Skeletal muscle satellite cell (primary cell): ENCODE measurements at regions not wholly inside any gene's neighbourhood (a gene's known extent, or its start where the extent isn't known, plus 50 kb on each side); places are given as distances from the start of the nearest gene placed in this dataset.

ENCODE experiments used
- H3K27me3 ChIP-seq: 2 replicates; pipeline ENCODE4 v1.7.0; 2013; ENCODE audit warnings: low read length; ENCODE audit not compliant: control insufficient read depth, insufficient read depth
- H3K36me3 ChIP-seq: 2 replicates; pipeline ENCODE4 v1.7.0; 2013; ENCODE audit warnings: mild to moderate bottlenecking, control low read depth, low read length; ENCODE audit not compliant: insufficient read depth
- H3K4me1 ChIP-seq: 2 replicates; pipeline ENCODE4 v1.7.0; 2013; ENCODE audit warnings: low read length; ENCODE audit not compliant: control insufficient read depth, insufficient read depth
- H3K4me2 ChIP-seq: 2 replicates; pipeline ENCODE4 v1.7.0; 2013; ENCODE audit warnings: mild to moderate bottlenecking, low read length
- H3K4me3 ChIP-seq: 2 replicates; pipeline ENCODE4 v1.7.0; 2013; ENCODE audit warnings: low read length
- H3K9ac ChIP-seq: 2 replicates; pipeline ENCODE4 v1.7.0; 2013; ENCODE audit warnings: mild to moderate bottlenecking, low read depth, low read length, moderate library complexity
- H3K9me3 ChIP-seq: replicated peaks from 2 replicates; pipeline ENCODE4 v1.7.0; 2013; ENCODE audit warnings: mild to moderate bottlenecking, control low read depth, low read length

DNA sequence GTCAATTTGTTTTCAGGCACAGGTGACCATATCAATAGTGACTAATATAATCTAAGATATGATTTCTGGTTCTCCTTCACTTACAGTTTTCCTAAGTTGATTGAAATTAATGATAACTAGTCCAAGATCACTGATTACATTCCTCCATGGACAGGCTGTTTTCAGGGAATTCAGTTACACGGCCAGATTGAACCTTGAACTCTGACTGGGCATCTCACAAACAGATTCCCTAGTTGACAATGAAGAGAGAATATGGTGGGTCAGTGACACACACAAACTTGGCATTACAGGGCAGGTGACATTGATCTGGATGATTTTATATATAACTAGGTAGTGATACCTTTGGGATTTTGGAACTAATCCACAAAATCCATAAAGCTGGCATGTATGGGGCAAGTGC lies 110.2 kb upstream of the EGR2 start:
- Histone ChIP-seq H3K4me2 (no peak overlapping the region), H3K4me1 (no peaks in the 10 kb centered on the region), H3K9me3 (no peaks in the 10 kb centered on the region), H3K27me3 (no peaks in the 10 kb centered on the region), H3K36me3 (no peaks in the 10 kb centered on the region), H3K9ac (no peak overlapping the region), H3K4me3 (no peak overlapping the region)

DNA sequence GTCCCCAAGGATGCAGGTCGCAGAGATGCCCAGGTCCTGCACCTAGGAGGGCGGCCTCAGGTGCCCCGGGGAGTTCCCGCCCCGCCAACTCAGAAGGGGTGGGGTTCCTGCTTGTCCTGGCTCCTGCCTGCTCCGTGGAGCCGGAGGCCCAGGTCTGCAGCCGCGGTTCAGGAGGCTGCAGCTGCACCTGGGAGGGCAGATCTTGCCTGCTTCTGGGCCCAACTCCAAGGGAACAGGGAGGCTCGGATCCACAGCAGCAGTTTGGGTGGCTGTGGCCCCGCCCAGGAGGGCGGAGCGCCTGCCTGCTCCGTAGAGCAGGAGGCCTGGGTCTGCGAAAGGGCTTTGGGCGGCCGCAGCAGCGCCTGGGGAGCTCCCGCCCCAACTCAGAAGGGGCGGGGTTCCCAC lies 108.2 kb upstream of the EGR2 start:
- Histone ChIP-seq H3K4me3 (no peak overlapping the region), H3K4me2 (no peak overlapping the region), H3K36me3 (no peaks in the 10 kb centered on the region), H3K9ac (no peak overlapping the region), H3K9me3 (no peaks in the 10 kb centered on the region), H3K4me1 (no peaks in the 10 kb centered on the region), H3K27me3 (no peaks in the 10 kb centered on the region)

DNA sequence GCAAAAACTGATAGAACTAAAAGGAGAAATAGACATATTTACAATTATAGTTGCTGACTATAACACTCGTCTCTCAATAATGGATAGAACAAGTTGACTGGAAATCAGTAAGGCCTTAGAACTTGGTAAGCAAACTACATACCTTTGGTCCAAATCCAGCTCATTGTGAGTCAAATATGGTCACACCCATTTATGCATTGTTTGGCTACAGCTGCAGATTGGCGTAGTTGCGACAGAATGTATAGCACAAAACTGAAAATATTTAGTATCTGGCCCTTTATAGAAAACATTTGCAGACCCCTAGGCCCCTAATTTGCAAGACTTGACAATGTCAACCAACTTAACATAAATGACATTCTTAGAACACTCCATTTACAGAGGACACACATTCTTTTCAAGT lies 103.6 kb upstream of the EGR2 start:
- Histone ChIP-seq H3K4me2 (no peak overlapping the region), H3K36me3 (no peaks in the 10 kb centered on the region), H3K4me3 (no peak overlapping the region)

DNA sequence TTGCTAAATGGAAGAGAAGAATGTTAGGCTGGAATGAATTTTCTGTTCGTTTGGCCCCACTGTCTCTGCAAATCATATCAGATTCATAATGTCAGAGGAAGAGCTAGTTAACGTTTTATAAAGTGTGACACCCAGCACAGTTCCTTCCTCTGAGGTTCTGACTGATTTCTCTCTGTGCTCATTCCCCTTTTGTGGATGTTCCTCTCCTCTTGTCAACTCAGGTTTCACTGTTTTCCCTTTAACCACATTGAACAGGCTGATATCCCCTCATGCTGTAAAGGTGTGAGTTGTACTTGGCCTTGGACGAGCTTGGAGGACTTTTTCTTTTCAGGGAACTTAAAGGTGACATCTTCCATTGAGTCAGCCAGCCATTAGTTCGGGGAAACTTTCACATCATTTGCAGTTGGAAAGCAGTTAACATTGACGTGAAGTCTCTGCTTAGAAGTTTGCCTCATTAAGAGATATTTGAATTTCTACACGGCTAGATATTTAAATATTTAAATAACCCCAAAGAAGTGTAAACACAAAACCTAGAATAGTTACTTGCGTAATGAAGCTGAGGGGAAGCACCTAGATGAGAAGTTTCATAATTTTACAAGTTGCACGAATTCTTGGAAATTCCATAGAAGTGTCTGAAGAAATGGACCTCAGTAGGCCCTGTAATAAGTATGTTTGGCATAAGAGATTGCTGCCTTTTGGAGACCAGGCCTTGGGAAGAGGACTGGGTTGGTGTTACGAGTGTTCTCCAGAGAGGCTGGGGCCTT lies 101.5 kb upstream of the EGR2 start:
- Histone ChIP-seq H3K9me3 (no peaks in the 10 kb centered on the region), H3K36me3 (no peaks in the 10 kb centered on the region), H3K4me2 (no peak overlapping the region), H3K4me3 (no peak overlapping the region), H3K9ac (no peak overlapping the region), H3K27me3 (no peaks in the 10 kb centered on the region), H3K4me1 (peaks cover 15% of the 10 kb centered on the region)

More for the DNA sequence above, 103.6 kb upstream of the EGR2 start:
- H3K4me1 ChIP-seq: peaks cover 15% of the 10 kb centered on the region
- H3K9ac ChIP-seq: no peak overlapping the region
- no peaks in the 10 kb centered on the region for H3K9me3 ChIP-seq
- H3K27me3 ChIP-seq: no peaks in the 10 kb centered on the region

DNA sequence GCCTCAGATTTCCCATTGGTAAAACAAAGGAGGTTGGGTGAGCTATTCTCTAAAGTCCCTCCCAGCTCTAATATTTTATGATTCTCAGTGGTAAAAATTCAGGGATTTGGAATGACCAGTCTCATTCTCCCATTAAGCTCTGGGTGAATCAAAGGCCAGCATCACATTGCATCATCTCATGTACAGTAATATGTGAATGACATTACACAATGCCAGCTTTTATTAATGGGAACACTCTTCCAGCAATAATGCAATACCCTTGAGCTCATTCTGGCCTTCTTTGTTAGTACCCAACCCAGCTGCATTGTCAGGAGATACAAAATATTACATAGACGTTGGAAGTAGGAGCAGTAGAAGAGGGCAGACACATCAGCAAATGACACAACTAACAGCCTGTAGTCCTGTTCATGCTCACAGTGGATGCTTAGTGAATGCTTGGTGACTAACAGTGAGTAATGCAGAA lies 100.0 kb upstream of the EGR2 start:
- no peak overlapping the region for H3K4me2 ChIP-seq
- H3K9me3 ChIP-seq: no peaks in the 10 kb centered on the region
- no peaks in the 10 kb centered on the region for H3K36me3 ChIP-seq
- H3K27me3 ChIP-seq: no peaks in the 10 kb centered on the region
- no peak overlapping the region for H3K4me3 ChIP-seq
- peaks cover 15% of the 10 kb centered on the region for H3K4me1 ChIP-seq
- H3K9ac ChIP-seq: no peak overlapping the region

DNA sequence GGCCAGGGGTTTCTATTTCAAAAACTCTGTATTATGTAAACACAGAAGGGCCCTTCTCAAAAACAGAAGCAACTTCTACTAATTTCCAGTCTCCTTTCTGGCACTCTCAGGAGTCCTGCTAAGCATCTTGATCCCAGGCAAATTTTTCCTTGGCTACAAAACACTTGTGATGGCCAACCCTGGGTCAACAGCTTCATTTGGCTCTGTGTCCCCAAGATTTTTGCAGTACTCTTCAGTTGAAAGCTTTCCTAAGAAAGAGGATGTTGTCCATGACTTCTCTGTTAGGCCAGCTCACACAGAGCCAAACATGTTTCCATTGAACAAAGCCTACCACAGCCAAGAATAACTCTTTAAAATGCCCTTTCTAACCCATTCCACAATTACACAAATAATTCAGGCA lies 99.0 kb upstream of the EGR2 start:
- H3K27me3 ChIP-seq: no peaks in the 10 kb centered on the region
- H3K9me3 ChIP-seq: no peaks in the 10 kb centered on the region
- H3K4me1 ChIP-seq: peaks cover 15% of the 10 kb centered on the region
- no peaks in the 10 kb centered on the region for H3K36me3 ChIP-seq
- H3K9ac ChIP-seq: no peak overlapping the region
- H3K4me2 ChIP-seq: no peak overlapping the region
- no peak overlapping the region for H3K4me3 ChIP-seq

DNA sequence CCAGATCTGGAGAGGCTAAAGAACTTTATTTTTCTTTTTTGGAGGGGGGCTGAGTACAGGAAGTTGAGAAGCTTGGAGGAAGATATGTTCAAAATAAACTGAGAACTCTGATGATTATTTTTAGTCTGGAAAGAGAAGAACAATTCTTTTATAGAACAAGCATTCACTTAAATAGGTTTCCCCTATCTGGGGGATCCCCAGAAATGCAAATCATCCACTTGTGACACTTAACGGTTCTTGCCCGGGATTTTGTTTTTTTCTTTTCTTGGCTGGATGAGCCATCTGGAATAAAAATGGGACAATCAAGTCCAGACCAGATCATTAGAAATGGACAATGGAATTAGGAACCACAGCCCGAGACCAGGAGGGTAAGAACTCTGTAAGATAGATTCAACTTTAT lies 95.9 kb upstream of the EGR2 start:
- Histone ChIP-seq H3K4me1 (peaks cover 15% of the 10 kb centered on the region), H3K9me3 (no peaks in the 10 kb centered on the region), H3K27me3 (no peaks in the 10 kb centered on the region), H3K9ac (no peak overlapping the region), H3K4me3 (no peak overlapping the region), H3K4me2 (no peak overlapping the region), H3K36me3 (no peaks in the 10 kb centered on the region)

DNA sequence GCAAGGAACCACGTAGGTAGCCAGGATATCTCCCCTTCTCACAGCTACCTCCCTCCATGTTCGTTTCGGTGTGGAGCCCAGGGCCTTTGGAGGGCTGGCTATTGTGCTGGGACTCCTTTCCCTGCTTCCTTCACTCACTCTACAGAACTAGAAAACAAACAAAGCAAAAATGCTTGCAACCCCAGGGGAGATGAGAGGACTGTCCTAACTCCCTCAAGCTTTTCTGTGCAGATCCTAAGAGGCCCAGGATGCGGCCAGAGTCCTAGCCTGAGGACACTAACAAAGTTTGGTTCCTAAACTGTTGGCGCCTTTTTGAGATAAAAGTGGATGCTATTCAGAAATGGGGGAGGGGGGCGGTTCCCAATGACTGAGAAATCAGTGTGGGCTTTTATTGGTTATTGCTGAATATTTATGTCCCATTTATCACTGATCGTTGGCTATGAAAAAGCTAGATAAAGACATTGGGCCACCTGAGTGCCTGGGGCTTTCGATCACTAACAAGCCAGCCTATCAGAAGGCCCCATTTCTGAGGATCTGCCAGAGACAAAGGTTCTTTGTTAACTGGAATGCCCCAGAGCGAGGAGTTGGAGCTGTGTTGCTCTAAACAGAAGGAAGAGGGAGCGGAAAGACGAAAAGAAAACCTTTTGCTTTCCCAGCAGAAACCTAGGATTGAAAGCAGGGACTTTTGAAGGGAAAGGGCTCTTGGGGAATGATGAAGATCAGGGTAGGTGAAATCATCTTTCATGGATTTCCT lies 95.2 kb upstream of the EGR2 start:
- H3K4me2 ChIP-seq: no peak overlapping the region
- H3K9ac ChIP-seq: no peak overlapping the region
- H3K9me3 ChIP-seq: no peaks in the 10 kb centered on the region
- no peaks in the 10 kb centered on the region for H3K36me3 ChIP-seq
- no peak overlapping the region for H3K4me3 ChIP-seq
- H3K27me3 ChIP-seq: no peaks in the 10 kb centered on the region
- peaks cover 8% of the 10 kb centered on the region for H3K4me1 ChIP-seq

DNA sequence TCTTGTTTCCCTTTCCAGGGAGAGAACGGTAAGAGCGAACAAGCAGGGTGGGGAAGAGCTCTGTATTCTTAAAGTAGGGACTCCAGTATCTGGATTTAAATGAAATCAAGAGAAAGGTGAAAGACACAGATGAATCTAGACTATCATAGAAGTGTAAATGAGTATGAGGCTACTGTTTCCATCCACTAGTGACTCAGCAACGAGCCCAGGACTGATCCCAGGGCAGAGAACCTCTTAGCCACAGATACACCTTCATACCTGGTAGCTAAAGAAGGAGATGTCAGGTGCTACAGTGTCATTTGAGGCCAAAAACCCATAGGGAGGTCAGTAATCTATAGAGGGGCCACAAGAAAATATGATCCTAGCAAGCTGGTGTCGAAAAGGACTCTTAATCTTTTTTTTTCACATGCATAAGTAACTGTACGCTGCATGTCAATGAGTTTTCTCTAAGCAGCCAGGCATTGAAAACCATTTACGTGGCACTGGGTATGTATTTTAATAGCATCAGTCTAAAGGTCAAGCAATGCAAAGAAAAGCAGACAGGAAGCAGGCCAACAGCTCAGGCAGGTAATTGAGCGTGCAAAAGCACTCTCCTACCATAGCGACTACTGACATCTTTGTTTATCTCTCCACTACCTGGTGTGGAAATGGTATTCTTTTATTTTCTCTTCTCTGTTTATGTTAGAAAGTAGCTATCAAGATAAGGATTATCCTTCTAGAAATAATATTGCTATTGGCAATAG lies 91.5 kb upstream of the EGR2 start:
- no peak overlapping the region for H3K4me2 ChIP-seq
- no peaks in the 10 kb centered on the region for H3K4me1 ChIP-seq
- peaks cover 8% of the 10 kb centered on the region for H3K27me3 ChIP-seq
- H3K9ac ChIP-seq: no peak overlapping the region
- no peak overlapping the region for H3K4me3 ChIP-seq
- no peaks in the 10 kb centered on the region for H3K9me3 ChIP-seq
- H3K36me3 ChIP-seq: no peaks in the 10 kb centered on the region

DNA sequence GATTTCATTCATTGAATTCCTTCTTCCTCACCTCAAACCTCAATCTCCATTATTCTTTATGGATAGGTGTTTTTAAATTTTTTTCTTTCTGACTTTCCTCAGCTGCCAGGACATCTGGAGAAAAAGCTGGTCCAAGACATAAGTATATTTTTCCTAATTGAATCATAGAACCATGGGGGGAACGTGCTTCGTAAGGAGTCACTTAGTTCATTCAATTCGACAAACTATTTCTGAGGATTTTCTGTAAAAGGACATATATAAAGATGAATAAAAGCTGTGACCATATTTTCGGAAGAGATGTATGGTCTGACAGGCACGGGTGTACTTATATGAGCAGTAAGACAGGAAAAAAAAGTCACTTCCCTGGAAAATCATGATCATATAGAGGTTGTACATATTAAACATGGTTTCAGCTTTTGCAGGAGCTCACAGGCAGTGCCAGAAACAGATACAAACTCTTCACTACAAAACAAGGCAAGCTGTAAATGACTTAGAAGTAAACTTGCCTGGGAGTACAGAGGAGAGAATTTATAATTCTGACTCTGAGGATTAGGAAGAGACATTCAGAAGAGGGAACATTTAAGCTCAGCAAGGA lies 88.2 kb upstream of the EGR2 start:
- Histone ChIP-seq H3K9me3 (no peaks in the 10 kb centered on the region), H3K4me2 (no peak overlapping the region), H3K36me3 (no peaks in the 10 kb centered on the region), H3K27me3 (peaks cover 11% of the 10 kb centered on the region), H3K4me1 (no peaks in the 10 kb centered on the region), H3K9ac (no peak overlapping the region), H3K4me3 (no peak overlapping the region)

DNA sequence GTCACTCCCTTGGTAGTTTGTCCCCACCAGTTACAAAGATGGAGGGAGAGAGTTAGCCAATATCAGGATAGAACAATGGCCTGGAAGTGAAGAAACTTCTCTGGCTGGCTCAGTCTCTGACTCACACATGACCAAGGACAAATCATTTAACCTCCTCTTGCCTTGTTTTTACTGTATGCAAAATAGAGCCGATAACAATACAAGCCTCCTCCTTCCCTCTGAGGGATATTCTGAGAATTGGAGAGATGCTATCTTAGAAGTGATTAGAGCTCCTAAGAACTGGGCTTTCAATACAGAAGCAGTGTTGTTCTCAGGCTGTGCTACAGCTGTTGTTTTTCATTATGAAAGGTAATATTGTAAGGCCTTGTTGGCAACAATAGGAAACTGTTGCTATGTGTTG lies 87.7 kb upstream of the EGR2 start:
- Histone ChIP-seq H3K9ac (no peak overlapping the region), H3K4me3 (no peak overlapping the region), H3K4me1 (no peaks in the 10 kb centered on the region), H3K27me3 (peaks cover 11% of the 10 kb centered on the region), H3K4me2 (no peak overlapping the region), H3K36me3 (no peaks in the 10 kb centered on the region), H3K9me3 (no peaks in the 10 kb centered on the region)
